GM21515 (cell line): ENCODE measurements at regions not wholly inside any gene's neighbourhood (a gene's known extent, or its start where the extent isn't known, plus 50 kb on each side); places are given as distances from the start of the nearest gene placed in this dataset.
A peak's percentile ranks its signal among the peaks of the same experiment; 100 is the strongest.
"Not testable (repeated sequence)": the region's sequence is repeated elsewhere in the genome, so short reads cannot be mapped to it uniquely, and the experiment has no call there.

Source experiments
- ATAC-seq: cut with Tn5 transposase; IDR thresholded peaks from one replicate; pipeline ENCODE4 v1.9.1; 2021; ENCODE audit not compliant: unreplicated experiment

- ATAC-seq: peak; percentile 80
Observed at GRCh38 chr1:213622365-213623063, 365.3 kb upstream of the PROX1 start.

- peak; percentile 36 for ATAC-seq
Observed at GRCh38 chr1:213623064-213623581, 364.6 kb upstream of the PROX1 start.

GRCh38 chr1:213623862-213624261 is 363.9 kb upstream of the PROX1 start:
- no peak for ATAC-seq

GRCh38 chr1:213636778-213637177 is 351.0 kb upstream of the PROX1 start:
- not testable (repeated sequence) for ATAC-seq

- ATAC-seq: no peak
Observed at GRCh38 chr1:213641312-213641711, 346.5 kb upstream of the PROX1 start.

DNA sequence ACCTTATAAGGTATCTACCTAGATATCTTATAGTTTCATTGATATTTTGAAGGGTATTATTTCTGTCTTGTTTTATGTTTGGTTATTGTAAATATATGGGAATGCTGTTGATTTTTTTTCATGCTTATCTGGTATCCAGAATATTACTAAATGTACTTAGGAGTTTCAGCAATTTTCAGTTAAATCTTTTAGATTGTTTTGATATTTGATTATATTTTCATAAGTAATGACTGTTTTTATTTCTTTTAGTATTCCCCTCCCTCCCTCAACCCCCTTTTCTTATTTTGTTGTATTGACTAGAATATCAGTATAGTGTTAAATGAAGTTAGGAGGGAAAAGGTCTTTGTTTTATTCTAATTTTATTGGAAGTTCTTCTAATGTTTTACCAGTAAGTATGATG is 344.4 kb upstream of the PROX1 start:
- no peak for ATAC-seq

DNA sequence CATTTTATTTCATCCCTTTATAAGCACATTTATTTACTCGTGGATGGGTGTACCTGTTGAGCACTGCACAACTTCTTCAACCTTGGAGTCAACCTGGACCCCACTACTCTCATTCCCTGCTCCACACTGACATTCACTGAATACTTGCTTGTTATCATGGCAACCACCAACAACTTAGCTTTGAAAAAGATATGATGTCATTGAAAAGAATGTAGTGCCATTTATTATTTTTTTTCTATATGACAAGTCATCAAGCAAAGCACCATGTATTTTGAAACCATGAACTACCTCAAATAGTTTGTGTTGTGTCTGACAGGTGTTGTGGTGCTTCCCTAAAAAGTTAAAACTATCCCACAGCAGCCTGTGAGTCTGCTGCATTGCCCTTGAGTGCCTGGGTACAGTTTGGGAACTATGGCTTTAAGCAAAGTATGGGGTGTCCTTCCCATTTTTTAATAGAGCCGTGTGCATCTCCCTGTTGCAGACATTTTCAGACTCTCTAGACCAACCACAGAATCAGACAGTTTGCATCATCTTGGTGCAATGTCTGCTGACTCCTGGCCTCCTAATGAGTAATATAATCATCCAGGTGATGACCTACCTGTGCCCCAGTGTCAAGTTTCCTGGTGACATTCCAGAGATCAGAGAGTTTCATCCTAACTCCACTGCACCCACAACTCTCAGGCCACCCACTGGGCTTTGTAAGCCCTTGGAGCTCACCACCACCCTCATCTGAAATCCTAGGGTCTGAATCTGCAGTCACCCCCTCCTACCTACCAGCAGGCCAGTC is 339.7 kb upstream of the PROX1 start:
- ATAC-seq: no peak

DNA sequence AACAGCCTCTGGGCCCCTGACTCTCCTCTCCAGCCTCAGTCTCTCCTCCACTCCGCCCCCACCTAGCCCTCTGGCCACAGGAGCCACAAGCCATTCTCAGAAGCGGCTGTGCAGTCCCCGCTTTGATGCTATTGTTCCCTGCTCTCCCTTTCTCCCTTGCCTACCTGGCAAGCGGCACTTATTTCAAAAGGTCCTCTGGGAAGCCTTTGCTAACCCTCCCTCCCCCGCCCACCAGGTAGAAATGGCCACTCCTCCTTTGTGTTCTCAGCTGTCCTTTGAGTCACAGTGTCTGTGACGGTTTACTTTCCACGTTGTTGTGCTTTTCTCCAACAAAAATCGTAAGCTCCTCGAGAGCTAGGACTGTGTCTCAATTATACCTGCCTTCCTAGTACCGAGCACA is 338.4 kb upstream of the PROX1 start:
- no peak for ATAC-seq

DNA sequence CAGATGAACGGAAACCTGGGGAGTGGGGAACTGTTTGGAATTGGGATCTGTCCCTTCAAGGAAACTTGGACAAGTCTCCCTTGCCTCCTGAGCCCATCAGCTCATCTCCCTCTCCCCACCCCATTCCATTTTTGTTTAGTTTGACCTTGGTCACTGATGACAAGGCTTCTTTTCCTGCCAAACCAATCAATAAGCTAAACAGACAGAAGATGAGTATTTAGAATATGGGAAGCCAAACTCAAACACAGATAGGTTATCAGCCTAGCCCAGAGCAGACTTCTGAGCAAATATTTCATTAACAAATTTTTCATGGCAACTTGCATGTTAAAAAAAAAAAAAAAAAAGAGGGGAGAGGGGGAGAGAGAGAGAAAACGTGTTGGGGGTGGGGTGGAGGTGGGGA is 337.2 kb upstream of the PROX1 start:
- no peak for ATAC-seq

DNA sequence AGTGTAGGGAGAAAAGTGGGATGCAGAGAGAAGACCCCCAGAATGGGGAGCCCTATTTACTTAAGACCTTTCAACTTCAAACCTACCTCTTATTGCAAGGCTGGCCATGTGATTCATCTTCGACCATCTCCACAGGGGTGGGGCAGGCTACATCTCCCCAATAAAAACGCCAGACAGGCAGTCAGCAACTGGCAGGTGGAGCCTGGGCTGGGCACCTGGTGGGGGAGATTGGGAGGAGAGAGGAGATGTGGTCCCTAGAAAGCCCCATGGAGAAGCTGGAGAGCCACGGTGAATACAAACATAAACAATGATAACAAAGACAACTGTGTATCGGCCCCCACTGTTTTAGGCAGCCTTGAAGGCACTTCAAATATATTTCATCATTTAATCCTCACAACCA is 336.7 kb upstream of the PROX1 start:
- no peak for ATAC-seq

DNA sequence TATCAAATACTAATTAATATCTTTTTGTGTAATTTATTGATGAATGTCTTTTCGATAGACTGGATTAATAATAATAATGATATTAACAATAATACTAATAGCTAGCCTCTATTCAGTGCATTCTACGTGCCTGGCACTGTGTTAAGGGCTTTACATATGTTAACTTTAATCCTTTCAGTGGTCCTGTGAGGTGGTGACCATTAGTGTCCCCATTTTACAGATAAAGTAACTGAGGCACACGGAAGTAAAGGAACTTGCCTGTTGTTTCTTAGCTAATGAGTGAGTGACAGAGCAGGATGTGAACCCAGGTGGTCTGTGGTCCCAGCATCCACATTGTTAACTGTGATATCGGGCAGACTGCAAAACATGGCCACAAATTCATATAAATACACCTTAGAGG is 335.7 kb upstream of the PROX1 start:
- no peak for ATAC-seq

GRCh38 chr1:213656039-213656438 is 331.7 kb upstream of the PROX1 start:
- ATAC-seq: no peak

- ATAC-seq: no peak
Observed at GRCh38 chr1:213656503-213656902, 331.3 kb upstream of the PROX1 start.

DNA sequence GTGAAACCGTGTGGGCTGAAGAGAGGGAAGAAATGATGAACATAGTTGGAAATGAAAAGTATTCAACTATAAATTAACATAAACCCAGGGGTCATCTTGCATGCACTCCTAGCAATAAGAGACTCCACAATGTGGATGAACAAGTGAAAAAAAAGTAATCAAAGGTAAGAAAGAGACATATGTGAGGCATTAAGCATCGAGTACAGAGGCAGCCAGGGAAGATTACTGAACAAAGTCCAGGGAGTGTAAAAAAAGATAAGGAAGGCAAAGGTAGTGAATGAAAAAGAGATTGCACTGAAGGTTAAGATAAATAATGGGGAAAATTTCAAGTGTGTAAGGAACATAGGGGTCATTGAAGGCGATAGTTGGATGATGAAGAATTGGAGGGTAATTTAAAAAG is 330.8 kb upstream of the PROX1 start:
- no peak for ATAC-seq

- no peak for ATAC-seq
Observed at GRCh38 chr1:213657879-213658278, 329.9 kb upstream of the PROX1 start.

GRCh38 chr1:213658457-213658856 is 329.3 kb upstream of the PROX1 start:
- ATAC-seq: no peak

DNA sequence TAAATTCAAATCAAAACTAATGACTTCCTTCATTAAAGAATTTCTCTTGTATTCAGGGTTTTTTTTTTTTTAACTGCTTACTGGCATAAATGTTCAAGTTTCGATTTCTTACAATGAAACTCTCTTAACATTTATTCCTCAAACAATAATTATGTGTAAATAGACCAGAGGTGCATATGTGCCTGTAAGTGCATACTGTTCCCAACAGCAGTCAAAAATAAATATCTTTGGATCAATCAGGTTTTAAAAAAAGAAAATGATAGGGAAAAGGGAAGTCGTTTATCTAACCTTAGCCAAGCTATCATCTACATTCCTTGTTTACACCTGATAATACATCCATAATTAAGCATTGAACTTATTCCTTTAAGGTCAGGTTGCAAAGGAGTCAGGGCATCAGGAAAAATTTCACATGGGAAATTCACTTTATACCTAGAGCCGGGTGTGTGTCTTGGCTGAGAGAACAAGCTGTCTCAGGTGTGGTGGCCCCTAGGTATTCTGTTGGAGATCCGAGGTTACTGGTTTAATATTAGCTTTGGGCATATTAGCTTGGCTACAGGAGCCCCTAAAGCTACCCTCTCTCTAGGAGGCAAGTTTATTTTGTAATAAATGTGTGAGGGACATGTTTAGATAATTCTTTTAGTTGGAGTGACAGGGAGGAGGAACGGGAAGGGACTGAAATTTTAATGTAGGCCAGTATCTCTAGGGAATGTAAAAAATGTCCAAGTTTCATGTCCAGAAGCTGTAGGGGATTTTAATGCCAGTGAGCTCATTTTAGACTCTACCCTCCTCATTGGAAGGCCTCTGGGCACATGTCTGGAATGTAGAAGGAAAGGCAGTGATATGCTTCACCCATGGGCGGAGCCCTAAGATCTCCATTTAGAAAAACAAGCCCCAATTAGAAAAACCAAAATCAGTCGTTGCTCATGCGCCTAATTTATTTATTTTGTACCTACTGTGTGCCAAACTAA is 327.9 kb upstream of the PROX1 start:
- no peak for ATAC-seq

GRCh38 chr1:213661302-213661701 is 326.5 kb upstream of the PROX1 start:
- ATAC-seq: no peak

DNA sequence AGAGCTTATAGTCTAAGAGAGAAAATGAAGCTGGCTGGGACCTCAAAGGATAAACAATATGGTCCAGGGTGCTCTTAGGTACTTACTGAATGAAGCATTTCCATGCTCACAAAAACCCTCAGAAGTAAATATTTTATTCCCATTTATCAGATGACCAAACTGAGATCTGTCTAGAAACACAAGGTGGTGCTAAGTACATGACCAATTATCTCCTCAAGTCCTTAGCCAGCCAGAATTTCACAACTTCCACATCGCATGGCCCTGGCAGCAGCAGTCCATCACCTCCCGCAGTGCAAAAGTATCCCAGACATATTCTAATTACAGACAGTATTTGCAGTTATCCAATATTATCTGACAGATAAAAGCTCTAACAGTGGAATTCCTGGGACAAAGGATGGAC is 321.7 kb upstream of the PROX1 start:
- ATAC-seq: no peak

GRCh38 chr1:213666922-213667321 is 320.9 kb upstream of the PROX1 start:
- no peak for ATAC-seq

DNA sequence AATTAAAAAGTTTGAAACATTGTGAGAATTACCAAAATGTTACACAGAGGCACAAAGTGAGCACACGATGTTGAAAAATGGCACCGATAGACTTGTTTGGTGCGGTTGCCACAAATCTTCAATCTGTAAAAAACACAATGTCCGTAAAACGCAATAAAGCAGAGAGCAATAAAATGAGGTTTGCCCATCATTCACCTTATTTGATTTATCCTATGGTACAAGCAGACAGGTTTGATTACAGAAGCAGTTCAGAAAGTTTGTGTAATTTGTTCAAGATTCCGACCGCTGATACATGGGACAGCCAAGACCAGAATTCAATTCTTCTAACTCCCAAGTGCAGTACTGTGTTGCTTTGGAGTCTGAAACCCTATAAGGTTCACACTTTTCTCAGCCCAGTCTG is 318.3 kb upstream of the PROX1 start:
- no peak for ATAC-seq
